Mucosa of descending colon (tissue), 3 donors: ENCODE measurements at regions not wholly inside any gene's neighbourhood (a gene's known extent, or its start where the extent isn't known, plus 50 kb on each side); places are given as distances from the start of the nearest gene placed in this dataset.

Source experiments
- ATAC-seq: fragments of 200-7000 bp; cut with Tn5 transposase; one replicate; pipeline ENCODE4 v1.9.1; 2020; ENCODE audit warnings: mild to moderate bottlenecking, moderate library complexity
- DNase-seq, 3 donors: peaks; one replicate each; pipeline ENCODE4 v3.0.0-alpha.2; 2020
- H3K36me3 ChIP-seq: fragments of 200-600 bp; one replicate; pipeline ENCODE4 v1.8.0; 2021; ENCODE audit warnings: low read depth, mild to moderate bottlenecking
- H3K4me1 ChIP-seq: fragments of 200-600 bp; one replicate; pipeline ENCODE4 v1.8.0; 2021; ENCODE audit warnings: low read depth, mild to moderate bottlenecking
- H3K4me3 ChIP-seq: fragments of 200-600 bp; one replicate; pipeline ENCODE4 v1.8.0; 2021; ENCODE audit warnings: mild to moderate bottlenecking
- H3K9me3 ChIP-seq: fragments of 200-600 bp; one replicate; pipeline ENCODE4 v1.8.0; 2021; ENCODE audit warnings: mild to moderate bottlenecking
- intact Hi-C, 2 donors: fragments of 100-400 bp; cut with DNase I in 1 of 2; cut with micrococcal nuclease in 1 of 2; formaldehyde crosslinking; loops; one replicate each; pipeline versions ENCODE4 v1.11.0 to v1.11.1; 2022; cut with DNase I, micrococcal nuclease
- TF ChIP-seq, protein P1 (sequence below): fragments of 200-600 bp; IDR thresholded peaks from one replicate; pipeline ENCODE4 v1.8.0; 2022; ENCODE audit warnings: antibody characterized with exemption, mild to moderate bottlenecking
- donor health status: DM: no; HTN: no; CAD: no; lungs with moderate emphysema.
- donor health status: DM: no; HTN: no; CAD: no.
- donor health status: DM: no; HTN: yes; CAD: no.

- peaks cover 33% of the 10 kb centered on the region for H3K9me3 ChIP-seq
- no peaks in the 10 kb centered on the region for H3K36me3 ChIP-seq
Measured at GRCh38 chr4:175376287-175376977, 435.6 kb downstream of the GPM6A start.

DNA sequence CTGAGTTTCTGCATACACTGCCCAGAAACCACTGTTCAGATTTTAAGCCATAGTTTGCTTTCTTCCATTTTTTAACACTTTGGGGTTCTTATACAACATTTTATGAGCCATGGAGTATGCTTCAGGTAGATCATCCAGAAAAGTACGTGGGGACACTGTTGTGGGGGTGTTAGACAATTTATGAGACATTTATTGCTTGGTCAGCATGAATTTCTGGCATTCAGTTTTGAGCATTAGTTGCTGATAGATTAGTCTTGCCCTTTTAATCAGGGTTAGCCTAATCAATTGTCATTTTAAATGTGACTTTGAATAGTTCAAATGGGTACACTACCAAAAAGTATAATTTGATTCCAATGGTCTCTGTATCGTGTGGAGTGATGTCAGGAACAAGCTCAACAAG is 434.9 kb downstream of the GPM6A start:
- Histone ChIP-seq H3K4me3 (no peak overlapping the region), H3K9me3 (peaks cover 36% of the 10 kb centered on the region), H3K4me1 (no peaks in the 10 kb centered on the region), H3K36me3 (no peaks in the 10 kb centered on the region)
- intact Hi-C loops: no loop called here
- TF ChIP-seq, protein P1, sequence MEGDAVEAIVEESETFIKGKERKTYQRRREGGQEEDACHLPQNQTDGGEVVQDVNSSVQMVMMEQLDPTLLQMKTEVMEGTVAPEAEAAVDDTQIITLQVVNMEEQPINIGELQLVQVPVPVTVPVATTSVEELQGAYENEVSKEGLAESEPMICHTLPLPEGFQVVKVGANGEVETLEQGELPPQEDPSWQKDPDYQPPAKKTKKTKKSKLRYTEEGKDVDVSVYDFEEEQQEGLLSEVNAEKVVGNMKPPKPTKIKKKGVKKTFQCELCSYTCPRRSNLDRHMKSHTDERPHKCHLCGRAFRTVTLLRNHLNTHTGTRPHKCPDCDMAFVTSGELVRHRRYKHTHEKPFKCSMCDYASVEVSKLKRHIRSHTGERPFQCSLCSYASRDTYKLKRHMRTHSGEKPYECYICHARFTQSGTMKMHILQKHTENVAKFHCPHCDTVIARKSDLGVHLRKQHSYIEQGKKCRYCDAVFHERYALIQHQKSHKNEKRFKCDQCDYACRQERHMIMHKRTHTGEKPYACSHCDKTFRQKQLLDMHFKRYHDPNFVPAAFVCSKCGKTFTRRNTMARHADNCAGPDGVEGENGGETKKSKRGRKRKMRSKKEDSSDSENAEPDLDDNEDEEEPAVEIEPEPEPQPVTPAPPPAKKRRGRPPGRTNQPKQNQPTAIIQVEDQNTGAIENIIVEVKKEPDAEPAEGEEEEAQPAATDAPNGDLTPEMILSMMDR: no peak
- DNase-seq (no peak), ATAC-seq (no peak)

More at GRCh38 chr4:175376287-175376977, 435.6 kb downstream of the GPM6A start:
- DNase-seq (no peak), ATAC-seq (no peak)
- intact Hi-C loops: no loop called here
- Histone ChIP-seq H3K4me3 (no peak overlapping the region), H3K4me1 (no peaks in the 10 kb centered on the region)
- TF ChIP-seq, protein P1: no peak

GRCh38 chr4:175378372-175378771 is 433.7 kb downstream of the GPM6A start:
- no peaks in the 10 kb centered on the region for H3K36me3 ChIP-seq
- DNase-seq: no peak
- intact Hi-C loops: no loop called here
- ATAC-seq: no peak
- H3K4me1 ChIP-seq: no peaks in the 10 kb centered on the region
- H3K4me3 ChIP-seq: no peak overlapping the region
- TF ChIP-seq, protein P1: no peak
- H3K9me3 ChIP-seq: peaks cover 43% of the 10 kb centered on the region

GRCh38 chr4:175380841-175381240 is 431.2 kb downstream of the GPM6A start:
- intact Hi-C loops: no loop called here
- H3K36me3 ChIP-seq: no peaks in the 10 kb centered on the region
- H3K9me3 ChIP-seq: peaks cover 33% of the 10 kb centered on the region
- no peaks in the 10 kb centered on the region for H3K4me1 ChIP-seq
- H3K4me3 ChIP-seq: no peak overlapping the region
- no peak for ATAC-seq
- DNase-seq: no peak
- TF ChIP-seq, protein P1: no peak

- Histone ChIP-seq H3K9me3 (peaks cover 48% of the 10 kb centered on the region), H3K4me3 (no peak overlapping the region), H3K4me1 (no peaks in the 10 kb centered on the region), H3K36me3 (no peaks in the 10 kb centered on the region)
- intact Hi-C loops: no loop called here
- TF ChIP-seq, protein P1: no peak
- no peak for ATAC-seq
- no peak for DNase-seq
Measured at GRCh38 chr4:175385797-175386196, 426.3 kb downstream of the GPM6A start.
